Esophagus muscularis mucosa (tissue), 4 donors: ENCODE measurements at regions not wholly inside any gene's neighbourhood (a gene's known extent, or its start where the extent isn't known, plus 50 kb on each side); places are given as distances from the start of the nearest gene placed in this dataset.

Experiments used
- DNase-seq: peaks from one replicate; pipeline ENCODE4 v3.0.0-alpha.2; 2017; ENCODE audit errors: extremely low spot score
- H3K27ac ChIP-seq, 4 donors: fragments of 200-600 bp; sonication (generic); replicated peaks in 1 of 4; 1 replicate in 3 of 4; 2 replicates in 1 of 4; pipeline ENCODE4 v1.5.1; 2016 to 2019; ENCODE audit warnings: mild to moderate bottlenecking in 1 of 4
- H3K27me3 ChIP-seq, 4 donors: fragments of 200-600 bp; sonication (generic); one replicate each; pipeline versions ENCODE4 v1.5.1 to v1.6.0; 2016 to 2019
- H3K36me3 ChIP-seq, 4 donors: fragments of 200-600 bp; sonication (generic); one replicate each; pipeline ENCODE4 v1.5.1; 2016 to 2019
- H3K4me1 ChIP-seq, 4 donors: fragments of 200-600 bp; sonication (generic); one replicate each; pipeline ENCODE4 v1.5.1; 2016 to 2019
- H3K4me3 ChIP-seq, 4 donors: fragments of 200-600 bp; sonication (generic); 1 replicate in 2 of 4; 2 replicates in 2 of 4; pipeline ENCODE4 v1.5.1; 2016 to 2019; ENCODE audit warnings: mild to moderate bottlenecking in 4 of 4, moderate library complexity in 1 of 4
- H3K9me3 ChIP-seq, 4 donors: fragments of 200-600 bp; sonication (generic); 1 replicate in 3 of 4; 2 replicates in 1 of 4; pipeline ENCODE4 v1.5.1; 2016 to 2019
- EP300 ChIP-seq: sonication (generic); formaldehyde crosslinking; IDR thresholded peaks from one replicate; pipeline ENCODE4 v1.6.1; 2017; ENCODE audit warnings: antibody characterized with exemption
- POLR2A ChIP-seq: fragments of 450-650 bp; IDR thresholded peaks from one replicate; pipeline ENCODE4 v1.6.1; 2017; ENCODE audit warnings: antibody characterized with exemption, moderate library complexity, mild to moderate bottlenecking, low read depth
- POLR2AphosphoS5 ChIP-seq, 2 donors: sonication (generic); formaldehyde crosslinking; IDR thresholded peaks; one replicate each; pipeline ENCODE4 v1.6.1; 2017; ENCODE audit warnings: antibody characterized with exemption in 2 of 2
- WGBS: methylation state at CpG from one replicate; pipeline ENCODE4 v1.1.5; 2018; 5-methylcytosine and 5-hydroxymethylcytosine counted together
- intact Hi-C: fragments of 100-400 bp; cut with DNase I; formaldehyde crosslinking; loops from one replicate; pipeline ENCODE4 v1.15.1; 2023
- TF ChIP-seq, protein P1 (sequence below), 3 experiments: fragments of 200-600 bp in 2 of 3; fragments of 450-650 bp in 1 of 3; sonication (generic) in 2 of 3; IDR thresholded peaks; one replicate each; pipeline ENCODE4 v1.5.1; 2017 to 2019; ENCODE audit warnings: antibody characterized with exemption in 3 of 3, mild to moderate bottlenecking in 2 of 3, moderate library complexity in 1 of 3

DNA sequence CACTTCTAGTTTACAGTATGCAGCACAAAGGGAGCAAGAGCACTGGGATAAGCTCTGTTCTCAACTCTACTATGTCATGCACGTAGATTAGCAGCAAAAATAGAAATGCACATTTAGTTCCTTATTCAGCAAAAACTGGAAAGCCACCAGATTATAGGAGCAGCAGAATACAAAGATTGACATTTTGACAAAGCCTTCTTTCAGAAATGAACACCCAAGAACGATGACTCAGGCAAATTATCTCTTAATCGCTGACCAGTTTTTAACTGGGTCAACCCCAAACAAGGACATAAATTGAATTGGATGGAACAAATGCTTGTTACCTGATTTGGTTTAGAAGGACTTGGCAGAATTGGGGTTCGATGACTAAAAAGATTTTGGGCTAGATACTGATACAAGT lies 775.3 kb upstream of the HS3ST1 start:
- Histone ChIP-seq H3K36me3 (no peaks in the 10 kb centered on the region), H3K27ac (no peak overlapping the region), H3K27me3 (no peaks in the 10 kb centered on the region), H3K9me3 (no peaks in the 10 kb centered on the region), H3K4me1 (no peaks in the 10 kb centered on the region), H3K4me3 (no peak overlapping the region)
- TF ChIP-seq POLR2A (no peak), POLR2AphosphoS5 (IDR thresholded peaks at IDR 0.05) (no peak)
- TF ChIP-seq, protein P1, sequence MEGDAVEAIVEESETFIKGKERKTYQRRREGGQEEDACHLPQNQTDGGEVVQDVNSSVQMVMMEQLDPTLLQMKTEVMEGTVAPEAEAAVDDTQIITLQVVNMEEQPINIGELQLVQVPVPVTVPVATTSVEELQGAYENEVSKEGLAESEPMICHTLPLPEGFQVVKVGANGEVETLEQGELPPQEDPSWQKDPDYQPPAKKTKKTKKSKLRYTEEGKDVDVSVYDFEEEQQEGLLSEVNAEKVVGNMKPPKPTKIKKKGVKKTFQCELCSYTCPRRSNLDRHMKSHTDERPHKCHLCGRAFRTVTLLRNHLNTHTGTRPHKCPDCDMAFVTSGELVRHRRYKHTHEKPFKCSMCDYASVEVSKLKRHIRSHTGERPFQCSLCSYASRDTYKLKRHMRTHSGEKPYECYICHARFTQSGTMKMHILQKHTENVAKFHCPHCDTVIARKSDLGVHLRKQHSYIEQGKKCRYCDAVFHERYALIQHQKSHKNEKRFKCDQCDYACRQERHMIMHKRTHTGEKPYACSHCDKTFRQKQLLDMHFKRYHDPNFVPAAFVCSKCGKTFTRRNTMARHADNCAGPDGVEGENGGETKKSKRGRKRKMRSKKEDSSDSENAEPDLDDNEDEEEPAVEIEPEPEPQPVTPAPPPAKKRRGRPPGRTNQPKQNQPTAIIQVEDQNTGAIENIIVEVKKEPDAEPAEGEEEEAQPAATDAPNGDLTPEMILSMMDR (IDR thresholded peaks at IDR 0.05): no peak
- intact Hi-C loops: no loop called here
- DNase-seq: no peak
- WGBS: 80% methylated on average over 4 of the region's 4 CpGs

DNA sequence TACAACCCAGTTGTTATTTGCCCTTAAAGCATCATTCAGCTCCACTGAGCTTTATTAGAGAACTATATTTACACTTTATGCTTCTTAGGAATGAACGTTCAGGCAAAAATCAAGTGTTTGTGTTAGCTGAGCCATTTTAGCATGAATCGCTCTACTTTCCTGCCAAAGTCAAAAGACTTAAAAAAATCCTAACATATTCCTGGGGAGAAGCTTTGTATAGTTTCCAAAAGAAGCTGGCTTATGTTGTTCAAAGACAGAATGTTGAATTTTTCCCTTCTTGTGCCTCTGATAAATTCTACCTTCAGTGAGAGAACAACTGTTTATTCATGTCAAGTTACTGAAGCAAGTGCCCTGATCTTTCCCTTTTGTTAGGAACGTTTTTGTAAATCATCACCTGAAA lies 771.5 kb upstream of the HS3ST1 start:
- intact Hi-C loops: no loop called here
- no peaks in the 10 kb centered on the region for H3K36me3 ChIP-seq
- H3K27me3 ChIP-seq: no peaks in the 10 kb centered on the region
- H3K4me3 ChIP-seq: no peak overlapping the region
- no peaks in the 10 kb centered on the region for H3K9me3 ChIP-seq
- H3K27ac ChIP-seq: no peak overlapping the region
- no peak for DNase-seq
- no peak for TF ChIP-seq POLR2A
- no peak for TF ChIP-seq EP300
- TF ChIP-seq POLR2AphosphoS5 (IDR thresholded peaks at IDR 0.05): no peak
- TF ChIP-seq, protein P1 (IDR thresholded peaks at IDR 0.05): no peak
- H3K4me1 ChIP-seq: no peaks in the 10 kb centered on the region
- WGBS: 33% methylated on average over 3 of the region's 3 CpGs

DNA sequence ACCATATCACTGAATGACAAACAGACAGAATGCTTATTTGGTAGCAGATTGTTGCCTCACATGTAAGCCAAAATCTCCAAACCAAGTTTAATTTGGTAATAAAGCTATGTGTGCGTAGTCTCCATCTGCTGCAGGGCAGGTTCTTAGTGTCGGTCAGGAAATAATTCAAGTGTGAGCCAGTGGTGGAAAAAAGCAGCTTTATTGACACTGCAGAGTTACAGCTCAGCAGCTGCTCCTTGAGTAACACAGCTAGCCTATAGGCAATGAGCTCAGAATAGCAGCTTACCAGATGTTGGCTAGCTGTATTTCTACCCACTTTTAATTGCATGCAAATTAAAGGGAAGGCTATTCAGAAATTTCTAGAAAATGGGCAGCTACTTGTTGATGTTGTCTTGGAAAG lies 757.8 kb upstream of the HS3ST1 start:
- 85% methylated on average over 2 of the region's 2 CpGs for WGBS
- H3K27ac ChIP-seq: no peak overlapping the region
- no peaks in the 10 kb centered on the region for H3K9me3 ChIP-seq
- DNase-seq: no peak
- no peak for TF ChIP-seq EP300
- no peak for TF ChIP-seq POLR2AphosphoS5 (IDR thresholded peaks at IDR 0.05)
- TF ChIP-seq, protein P1 (IDR thresholded peaks at IDR 0.05): no peak
- no peak for TF ChIP-seq POLR2A
- intact Hi-C loops: no loop called here
- H3K4me1 ChIP-seq: no peaks in the 10 kb centered on the region
- H3K36me3 ChIP-seq: no peaks in the 10 kb centered on the region
- H3K4me3 ChIP-seq: no peak overlapping the region
- H3K27me3 ChIP-seq: no peaks in the 10 kb centered on the region

DNA sequence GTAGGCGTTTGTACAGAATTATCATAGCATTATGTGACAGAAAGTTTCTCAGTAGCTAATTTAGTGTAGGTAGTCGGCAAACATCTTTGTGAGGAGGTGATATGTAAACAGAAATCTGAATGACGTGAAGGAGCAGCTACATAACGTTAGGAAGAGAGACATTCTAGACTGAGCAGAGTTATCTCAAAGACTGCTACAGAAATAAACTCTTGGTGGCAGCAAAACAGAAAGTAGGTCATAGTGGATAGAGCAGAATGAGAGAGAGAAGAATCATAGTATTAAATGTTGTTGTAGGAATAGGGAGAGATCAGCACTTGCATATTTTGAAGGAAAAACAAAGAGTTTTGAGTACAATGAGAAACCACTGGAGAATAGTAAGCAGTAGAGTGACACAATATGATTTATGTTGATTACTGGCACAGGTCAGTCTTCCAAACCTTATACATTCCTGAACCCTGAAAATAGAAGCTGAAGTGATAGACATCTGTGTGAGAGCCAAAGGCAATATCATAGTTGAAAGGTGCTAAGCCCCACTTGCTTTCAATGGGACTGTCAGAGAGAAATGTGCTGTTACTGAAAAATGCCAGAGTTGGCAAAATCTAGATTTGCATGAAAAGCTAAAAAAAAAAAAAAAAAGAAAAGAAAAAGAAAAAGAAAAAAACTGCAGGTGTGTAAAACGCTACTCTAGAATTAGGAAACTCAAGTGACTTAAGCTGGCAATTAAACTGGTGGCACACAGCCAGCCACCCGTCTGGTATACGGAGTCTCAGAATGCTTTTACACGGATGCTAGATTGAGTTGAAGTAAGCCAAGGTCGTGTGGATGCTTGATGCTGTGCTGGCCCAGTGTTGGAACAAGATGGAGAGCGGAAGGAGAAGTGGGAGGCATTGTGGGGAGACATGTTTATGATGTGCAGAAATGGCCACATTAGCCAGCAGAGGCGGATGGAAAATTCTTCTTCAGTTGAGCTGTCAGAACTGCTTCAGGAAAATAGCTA lies 750.2 kb upstream of the HS3ST1 start:
- 46% methylated on average over 11 of the region's 11 CpGs for WGBS
- Histone ChIP-seq H3K27me3 (no peaks in the 10 kb centered on the region), H3K36me3 (no peaks in the 10 kb centered on the region), H3K9me3 (no peaks in the 10 kb centered on the region), H3K4me1 (no peaks in the 10 kb centered on the region), H3K4me3 (no peak overlapping the region), H3K27ac (no peak overlapping the region)
- TF ChIP-seq POLR2A (no peak), POLR2AphosphoS5 (IDR thresholded peaks at IDR 0.05) (no peak), EP300 (no peak)
- TF ChIP-seq, protein P1 (IDR thresholded peaks at IDR 0.05): no peak
- intact Hi-C loops: no loop called here
- DNase-seq: no peak

DNA sequence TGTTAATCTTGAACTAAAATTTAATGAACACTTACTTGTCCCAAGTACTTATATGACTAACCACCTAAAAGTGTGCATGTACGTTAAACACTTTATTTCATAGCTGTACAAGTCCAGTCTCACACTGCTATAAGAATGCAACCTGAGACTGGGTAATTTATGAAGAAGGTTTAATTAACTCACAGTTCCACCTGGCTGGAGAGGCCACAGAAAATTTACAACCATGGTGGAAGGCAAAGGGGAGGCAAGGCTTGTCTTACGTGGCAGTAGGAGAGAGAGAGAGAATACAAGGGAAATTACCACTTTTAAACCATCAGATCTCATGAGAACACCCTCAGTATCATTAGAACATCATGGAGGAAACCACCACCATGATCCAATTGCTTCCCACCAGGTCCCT lies 748.7 kb upstream of the HS3ST1 start:
- Histone ChIP-seq H3K9me3 (no peaks in the 10 kb centered on the region), H3K27ac (no peak overlapping the region), H3K4me3 (no peak overlapping the region), H3K27me3 (no peaks in the 10 kb centered on the region), H3K36me3 (no peaks in the 10 kb centered on the region), H3K4me1 (peaks cover 0 to 6% (median 0%) of the 10 kb centered on the region in 4 donors)
- no peak for DNase-seq
- 92% methylated on average over 2 of the region's 2 CpGs for WGBS
- intact Hi-C loops: no loop called here
- TF ChIP-seq POLR2AphosphoS5 (IDR thresholded peaks at IDR 0.05) (no peak), POLR2A (no peak), EP300 (no peak)
- TF ChIP-seq, protein P1 (IDR thresholded peaks at IDR 0.05): no peak
